ENCODE measurements at regions not wholly inside any gene's neighbourhood (a gene's known extent, or its start where the extent isn't known, plus 50 kb on each side); places are given as distances from the start of the nearest gene placed in this dataset.

GRCh38 chr12:25675808-25676207 is 122.7 kb upstream of the LMNTD1 start:
- no peak for TF ChIP-seq CTCF (IDR thresholded peaks at IDR 0.05)
- no peak for TF ChIP-seq POLR2A (IDR thresholded peaks at IDR 0.05)
